ENCODE measurements at regions not wholly inside any gene's neighbourhood (a gene's known extent, or its start where the extent isn't known, plus 50 kb on each side); places are given as distances from the start of the nearest gene placed in this dataset.

- no peak overlapping the region for H3T11ph ChIP-seq (ENCODE audit: low read length)
- H3K27ac ChIP-seq (ENCODE audit: insufficient read length, low read depth, low read length) = no peak overlapping the region
- no peak overlapping the region for H2BK5ac ChIP-seq (ENCODE audit: insufficient read length, low read length)
- H3K56ac ChIP-seq (ENCODE audit: insufficient read length, low read depth, low read length) = no peak overlapping the region
- peak overlapping the region; percentile 77 for H3K18ac ChIP-seq (ENCODE audit: insufficient read length, low read depth, low read length)
- H2BK12ac ChIP-seq (ENCODE audit: insufficient read length, low read depth, low read length) = peak overlapping the region; percentile 77
- H3K4me1 Mint-ChIP-seq = peaks cover 31 to 37% of the 10 kb centered on the region in 2 experiments
- no peak for TF ChIP-seq CTCF (conservative IDR thresholded peaks at IDR 0.05)
- no peak overlapping the region for H3K4me2 ChIP-seq (ENCODE audit: insufficient read depth, insufficient read length, low read length)
- no peak overlapping the region for H3K14ac ChIP-seq (ENCODE audit: insufficient read depth, low read length)
- no peaks in the 10 kb centered on the region; a peak in 2 of 5 replicates for H3K9me3 Mint-ChIP-seq
- DNase-seq = no peak
- H3K27me3 ChIP-seq (ENCODE audit: insufficient read depth, low read length) = no peaks in the 10 kb centered on the region
- no peaks in the 10 kb centered on the region for H3K9me3 ChIP-seq (ENCODE audit: control insufficient read depth, low read depth, low read length)
- no peaks in the 10 kb centered on the region for H3K23me2 ChIP-seq (ENCODE audit: insufficient read length, low read depth, low read length, poor library complexity, severe bottlenecking)
- no peaks in the 10 kb centered on the region for H4K20me1 ChIP-seq (ENCODE audit: control insufficient read depth, insufficient read depth, insufficient read length)
- no peaks in the 10 kb centered on the region; the same call in 1 of the 2 replicates for H3K27me3 Mint-ChIP-seq (ENCODE audit: low read depth)
- H3K36me3 Mint-ChIP-seq (ENCODE audit: insufficient read depth in 1 of 3, low read depth in 3 of 3) = no peaks in the 10 kb centered on the region
- H3K27ac Mint-ChIP-seq = peak overlapping the region in 1 of 3 experiments; percentile 97; a peak in 2 of 7 replicates
- H3K4me1 ChIP-seq (ENCODE audit: insufficient read depth, low read length) = peaks cover 2% of the 10 kb centered on the region; the same call in 1 of the 2 replicates
- peak overlapping the region; percentile 13 for H2AK5ac ChIP-seq (ENCODE audit: insufficient read length, low read length)
- H2BK15ac ChIP-seq (ENCODE audit: low read depth, low read length) = peak overlapping the region; percentile 84; the same call in 1 of the 2 replicates
- H4K91ac ChIP-seq (ENCODE audit: insufficient read length, low read depth, low read length) = no peak overlapping the region
- no peak overlapping the region for H3K4me3 Mint-ChIP-seq
- no peak overlapping the region for H4K5ac ChIP-seq (ENCODE audit: insufficient read length, low read depth, low read length)
- no peak overlapping the region for H2BK20ac ChIP-seq (ENCODE audit: low read depth, low read length, poor library complexity, severe bottlenecking)
- no CpG with 5 or more reads among the region's 12 CpGs for WGBS (ENCODE audit: extremely low coverage, insufficient read length, low lambda C conversion rate)
- no peak overlapping the region for H4K8ac ChIP-seq (replicated peaks; ENCODE audit: insufficient read length, low read depth, low read length)
- H2AFZ ChIP-seq (ENCODE audit: low read length) = no peak overlapping the region
- no peak overlapping the region for H2BK120ac ChIP-seq (ENCODE audit: low read depth, low read length, poor library complexity, severe bottlenecking)
- H3K79me1 ChIP-seq (ENCODE audit: insufficient read depth, low read depth, low read length, poor library complexity, severe bottlenecking) = no peaks in the 10 kb centered on the region
- H3K79me2 ChIP-seq (ENCODE audit: insufficient read depth, low read length) = no peaks in the 10 kb centered on the region
- no peak overlapping the region for H3K4ac ChIP-seq (ENCODE audit: low read depth, low read length)
- no peak overlapping the region for H3K23ac ChIP-seq (ENCODE audit: insufficient read length, low read depth, low read length)
- H3K9ac ChIP-seq (ENCODE audit: extremely low read depth, insufficient read length, low read length) = no peak overlapping the region
These were observed 62.5 kb upstream of the NCOR2 start for GRCh38 chr12:124629789-124630480.

All from H9 (cell line).